ENCODE measurements at regions not wholly inside any gene's neighbourhood (a gene's known extent, or its start where the extent isn't known, plus 50 kb on each side); places are given as distances from the start of the nearest gene placed in this dataset.

DNA sequence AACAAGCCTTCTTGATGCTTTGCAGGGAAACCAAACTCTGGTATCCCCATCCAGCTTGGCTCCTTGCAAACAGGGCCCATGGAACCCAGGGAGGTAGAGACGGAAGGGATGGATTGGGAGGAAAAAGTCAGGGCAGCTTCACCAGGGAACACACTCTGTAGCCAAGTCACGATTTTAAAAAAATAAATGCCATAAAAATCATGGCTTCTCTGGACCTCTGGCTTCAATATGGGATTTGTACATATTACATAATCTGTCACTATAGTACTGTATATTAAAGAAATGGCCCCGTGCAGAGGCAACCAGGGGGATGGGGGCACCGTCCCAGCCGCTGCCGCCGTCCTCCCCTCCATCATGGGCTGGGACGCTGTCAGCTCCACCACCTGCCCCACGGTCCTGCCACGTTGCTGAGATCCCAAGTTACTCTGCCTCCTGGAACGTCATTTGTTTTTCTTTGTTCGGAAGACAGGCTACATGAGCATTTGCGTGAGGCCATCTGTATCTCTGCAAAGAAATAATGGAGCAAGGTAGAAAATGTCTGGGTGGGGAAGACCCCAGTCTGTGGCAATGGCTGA lies 313.3 kb downstream of the ZNF536 start:
- Histone ChIP-seq H3K27ac (no peak overlapping the region), H3K4me3 (no peak overlapping the region), H3K9me2 (replicated peaks; ENCODE audit: insufficient read depth) (no peaks in the 10 kb centered on the region), H3K4me2 (no peak overlapping the region), H3K79me2 (no peaks in the 10 kb centered on the region), H2AFZ (no peak overlapping the region), H3K36me3 (replicated peaks; ENCODE audit: insufficient read depth, low read depth) (no peaks in the 10 kb centered on the region), H3K9me3 (ENCODE audit: low read depth) (no peaks in the 10 kb centered on the region), H3K27me3 (peaks cover 36% of the 10 kb centered on the region), H4K20me1 (ENCODE audit: insufficient read depth, poor library complexity, severe bottlenecking) (no peaks in the 10 kb centered on the region), H3K4me1 (ENCODE audit: insufficient read depth) (peaks cover 12% of the 10 kb centered on the region)
- DNase-seq (ENCODE audit: low spot score), result no peak
- TF ChIP-seq CTCF (IDR thresholded peaks at IDR 0.05; ENCODE audit: poor library complexity) (no peak), EZH2phosphoT487 (IDR thresholded peaks at IDR 0.05; ENCODE audit: low read depth, severe bottlenecking, unreplicated experiment) (no peak), EZH2 (IDR thresholded peaks at IDR 0.05; ENCODE audit: borderline replicate concordance) (no peak)
- WGBS (ENCODE audit: low lambda C conversion rate, missing lambda C conversion rate), result 82% methylated on average over 13 of the region's 13 CpGs

- no peaks in the 10 kb centered on the region for H3K36me3 ChIP-seq (replicated peaks; ENCODE audit: insufficient read depth, low read depth)
- no peaks in the 10 kb centered on the region for H3K9me2 ChIP-seq (replicated peaks; ENCODE audit: insufficient read depth)
- H4K20me1 ChIP-seq (ENCODE audit: insufficient read depth, poor library complexity, severe bottlenecking), result no peaks in the 10 kb centered on the region
- peaks cover 12% of the 10 kb centered on the region for H3K4me1 ChIP-seq (ENCODE audit: insufficient read depth)
- H3K4me3 ChIP-seq, result no peak overlapping the region
- peaks cover 29% of the 10 kb centered on the region for H3K27me3 ChIP-seq
- no peak overlapping the region for H2AFZ ChIP-seq
- no peak overlapping the region for H3K27ac ChIP-seq
- no peaks in the 10 kb centered on the region for H3K9me3 ChIP-seq (ENCODE audit: low read depth)
- no peak overlapping the region for H3K4me2 ChIP-seq
- H3K79me2 ChIP-seq, result no peaks in the 10 kb centered on the region
- no peak for DNase-seq (ENCODE audit: low spot score)
- 76% methylated on average over 10 of the region's 10 CpGs for WGBS (ENCODE audit: low lambda C conversion rate, missing lambda C conversion rate)
- TF ChIP-seq CTCF (IDR thresholded peaks at IDR 0.05; ENCODE audit: poor library complexity) (no peak), EZH2 (IDR thresholded peaks at IDR 0.05; ENCODE audit: borderline replicate concordance) (no peak), EZH2phosphoT487 (IDR thresholded peaks at IDR 0.05; ENCODE audit: low read depth, severe bottlenecking, unreplicated experiment) (no peak)
Measured at GRCh38 chr19:30684613-30685012, 312.4 kb downstream of the ZNF536 start.

DNA sequence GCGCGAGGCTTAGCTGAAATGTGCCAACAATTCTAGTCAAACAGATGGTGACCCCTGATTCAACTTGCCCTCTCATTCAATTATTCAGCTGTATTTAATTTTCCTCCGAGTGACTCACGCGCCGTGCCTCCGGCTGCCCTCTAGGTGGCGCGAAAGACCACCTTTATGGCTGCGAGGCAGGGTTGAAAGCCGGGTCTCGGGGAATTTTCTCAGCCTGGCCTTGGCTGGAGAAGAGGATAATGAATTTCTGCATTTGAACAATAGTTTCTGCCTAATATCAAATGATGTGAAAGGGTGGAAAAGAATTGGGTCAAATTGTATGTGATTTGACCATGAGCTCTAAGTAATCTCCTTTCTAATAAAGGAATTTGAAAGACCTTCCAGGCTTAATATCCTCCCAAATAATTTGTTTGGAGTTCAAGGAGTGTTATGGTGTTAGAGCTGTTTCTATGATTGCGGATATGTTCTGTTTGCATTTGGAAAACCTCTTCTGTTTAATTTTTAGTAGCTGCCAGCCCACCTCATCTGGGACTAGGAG lies 310.9 kb downstream of the ZNF536 start:
- WGBS (ENCODE audit: low lambda C conversion rate, missing lambda C conversion rate), result 8% methylated on average over 13 of the region's 13 CpGs
- Histone ChIP-seq H3K79me2 (no peaks in the 10 kb centered on the region), H3K27me3 (peaks cover 16% of the 10 kb centered on the region), H2AFZ (no peak overlapping the region), H3K4me2 (no peak overlapping the region), H3K9me2 (replicated peaks; ENCODE audit: insufficient read depth) (no peaks in the 10 kb centered on the region), H3K27ac (no peak overlapping the region), H3K4me3 (no peak overlapping the region), H3K4me1 (ENCODE audit: insufficient read depth) (peaks cover 12% of the 10 kb centered on the region), H3K36me3 (replicated peaks; ENCODE audit: insufficient read depth, low read depth) (no peaks in the 10 kb centered on the region), H4K20me1 (ENCODE audit: insufficient read depth, poor library complexity, severe bottlenecking) (no peaks in the 10 kb centered on the region), H3K9me3 (ENCODE audit: low read depth) (no peaks in the 10 kb centered on the region)
- peak; percentile 87 for DNase-seq (ENCODE audit: low spot score)
- TF ChIP-seq EZH2 (IDR thresholded peaks at IDR 0.05; ENCODE audit: borderline replicate concordance) (no peak), CTCF (IDR thresholded peaks at IDR 0.05; ENCODE audit: poor library complexity) (peak; percentile 97), EZH2phosphoT487 (IDR thresholded peaks at IDR 0.05; ENCODE audit: low read depth, severe bottlenecking, unreplicated experiment) (no peak)

Measured in hepatocyte (in vitro differentiated cells).